CD4-positive, alpha-beta T cell (primary cell): ENCODE measurements at regions not wholly inside any gene's neighbourhood (a gene's known extent, or its start where the extent isn't known, plus 50 kb on each side); places are given as distances from the start of the nearest gene placed in this dataset.

Source experiments
- ATAC-seq: fragments of 200-7000 bp; cut with Tn5 transposase; one replicate; pipeline ENCODE4 v1.10.0; 2022; ENCODE audit warnings: mild to moderate bottlenecking; ENCODE audit not compliant: poor library complexity
- CTCF ChIA-PET: fragments of 350-600 bp; sonication (Branson Sonifier 250); formaldehyde crosslinking; loops from one replicate; lab custom pipeline; 2021; ENCODE audit warnings: antibody characterized with exemption, inconsistent platforms; lab: Charles Lee
- POLR2A ChIA-PET: fragments of 350-600 bp; sonication (Branson Sonifier 250); formaldehyde crosslinking; loops from one replicate; lab custom pipeline; 2021; ENCODE audit warnings: antibody characterized with exemption, inconsistent platforms; lab: Charles Lee
- DNase-seq, 14 experiments: peaks; one replicate each; pipeline ENCODE4 v3.0.0-alpha.2; 2013 to 2020; ENCODE audit warnings: mixed read lengths in 2 of 14
- H3K27ac ChIP-seq, 2 donors: one replicate each; pipeline versions ENCODE4 v1.5.1 to v1.7.0; 2013; ENCODE audit warnings: low read length in 2 of 2, low read depth in 1 of 2, mild to moderate bottlenecking in 1 of 2
- H3K27me3 ChIP-seq, 2 experiments: 1 replicate in 1 of 2; 2 replicates in 1 of 2; pipeline versions ENCODE4 v1.6.1 to v1.7.0; 2013; ENCODE audit warnings: low read length in 2 of 2, control low read depth in 1 of 2, mild to moderate bottlenecking in 1 of 2, moderate library complexity in 1 of 2; ENCODE audit not compliant: insufficient read depth in 2 of 2, control insufficient read depth in 1 of 2
- H3K36me3 ChIP-seq: one replicate; pipeline ENCODE4 v1.6.1; 2013; ENCODE audit warnings: low read length, control low read depth; ENCODE audit not compliant: insufficient read depth
- H3K4me1 ChIP-seq: one replicate; pipeline ENCODE4 v1.6.1; 2013; ENCODE audit warnings: low read length, control low read depth; ENCODE audit not compliant: insufficient read depth
- H3K4me3 ChIP-seq: one replicate; pipeline ENCODE4 v1.5.1; 2013; ENCODE audit warnings: mild to moderate bottlenecking, low read length, moderate library complexity
- H3K9me3 ChIP-seq, 2 experiments: 1 replicate in 1 of 2; 2 replicates in 1 of 2; pipeline versions ENCODE4 v1.6.1 to v1.7.0; 2013; ENCODE audit warnings: low read length in 2 of 2, mild to moderate bottlenecking in 2 of 2, control low read depth in 1 of 2, moderate library complexity in 1 of 2; ENCODE audit not compliant: control insufficient read depth in 1 of 2, insufficient read depth in 1 of 2
- H3K27ac Mint-ChIP-seq: one replicate; pipeline ENCODE4 v1.8.0; 2020; ENCODE audit warnings: mixed read lengths
- H3K27me3 Mint-ChIP-seq: one replicate; pipeline ENCODE4 v1.8.0; 2021; ENCODE audit warnings: mixed read lengths
- H3K36me3 Mint-ChIP-seq: one replicate; pipeline ENCODE4 v1.8.0; 2021; ENCODE audit warnings: low read depth, mixed read lengths
- H3K4me1 Mint-ChIP-seq: one replicate; pipeline ENCODE4 v1.8.0; 2021; ENCODE audit warnings: low read depth, mixed read lengths
- H3K4me3 Mint-ChIP-seq: one replicate; pipeline ENCODE4 v1.8.0; 2020; ENCODE audit warnings: mild to moderate bottlenecking, mixed read lengths
- H3K9me3 Mint-ChIP-seq: one replicate; pipeline ENCODE4 v1.8.0; 2020; ENCODE audit warnings: mixed read lengths
- CTCF ChIP-seq: fragments of 200-600 bp; IDR thresholded peaks from one replicate; pipeline ENCODE4 v1.8.0; 2022; ENCODE audit warnings: antibody characterized with exemption, mild to moderate bottlenecking
- intact Hi-C, 2 experiments: fragments of 100-400 bp; cut with DNase I in 1 of 2; cut with micrococcal nuclease in 1 of 2; formaldehyde crosslinking; loops; one replicate each; pipeline versions ENCODE4 v1.15.1 to v1.9.0; 2023 to 2025; cut with DNase I, micrococcal nuclease

GRCh38 chr11:93053864-93054263 lies 84.4 kb downstream of the MTNR1B start:
- Histone ChIP-seq H3K4me3 (no peak overlapping the region), H3K36me3 (no peaks in the 10 kb centered on the region), H3K27ac (no peak overlapping the region), H3K9me3 (no peaks in the 10 kb centered on the region), H3K4me1 (no peaks in the 10 kb centered on the region), H3K27me3 (no peaks in the 10 kb centered on the region)
- no peaks in the 10 kb centered on the region for H3K36me3 Mint-ChIP-seq
- H3K27ac Mint-ChIP-seq = no peak overlapping the region
- intact Hi-C loops = no loop called here
- ChIA-PET CTCF (no interaction called here), POLR2A (no interaction called here)
- peaks cover 2% of the 10 kb centered on the region for H3K9me3 Mint-ChIP-seq
- ATAC-seq (no peak), DNase-seq (no peak)
- no peaks in the 10 kb centered on the region for H3K4me1 Mint-ChIP-seq
- no peak overlapping the region for H3K4me3 Mint-ChIP-seq
- TF ChIP-seq CTCF = no peak
- H3K27me3 Mint-ChIP-seq = no peaks in the 10 kb centered on the region

GRCh38 chr11:93054279-93054678 lies 84.8 kb downstream of the MTNR1B start:
- intact Hi-C loops = no loop called here
- Histone ChIP-seq H3K27ac (no peak overlapping the region), H3K27me3 (no peaks in the 10 kb centered on the region), H3K4me3 (no peak overlapping the region), H3K36me3 (no peaks in the 10 kb centered on the region), H3K9me3 (no peaks in the 10 kb centered on the region), H3K4me1 (no peaks in the 10 kb centered on the region)
- TF ChIP-seq CTCF = no peak
- Mint-ChIP-seq H3K27me3 (no peaks in the 10 kb centered on the region), H3K4me1 (no peaks in the 10 kb centered on the region), H3K27ac (no peak overlapping the region), H3K9me3 (peaks cover 2% of the 10 kb centered on the region), H3K4me3 (no peak overlapping the region), H3K36me3 (no peaks in the 10 kb centered on the region)
- ChIA-PET POLR2A (no interaction called here), CTCF (no interaction called here)
- no peak for DNase-seq
- ATAC-seq = no peak

GRCh38 chr11:93054881-93055280 lies 85.4 kb downstream of the MTNR1B start:
- no peak for ATAC-seq
- intact Hi-C loops = no loop called here
- CTCF ChIA-PET = interaction anchor here (0.5 kb wide), 1 partner anchor 175 kb away, joined by 3 read pairs; no protein-coding TSS in a partner anchor

More at GRCh38 chr11:93054881-93055280, 85.4 kb downstream of the MTNR1B start:
- H3K4me3 ChIP-seq = no peak overlapping the region
- H3K27me3 ChIP-seq = no peaks in the 10 kb centered on the region
- Mint-ChIP-seq H3K36me3 (no peaks in the 10 kb centered on the region), H3K4me1 (no peaks in the 10 kb centered on the region), H3K27ac (no peak overlapping the region), H3K9me3 (peaks cover 2% of the 10 kb centered on the region), H3K4me3 (no peak overlapping the region), H3K27me3 (no peaks in the 10 kb centered on the region)
- no peaks in the 10 kb centered on the region for H3K9me3 ChIP-seq
- POLR2A ChIA-PET = no interaction called here
- no peak overlapping the region for H3K27ac ChIP-seq
- H3K36me3 ChIP-seq = no peaks in the 10 kb centered on the region
- H3K4me1 ChIP-seq = no peaks in the 10 kb centered on the region
- TF ChIP-seq CTCF = no peak
- DNase-seq = no peak
